GM19023 (cell line): ENCODE measurements at regions not wholly inside any gene's neighbourhood (a gene's known extent, or its start where the extent isn't known, plus 50 kb on each side); places are given as distances from the start of the nearest gene placed in this dataset.
"Not testable (repeated sequence)": the region's sequence is repeated elsewhere in the genome, so short reads cannot be mapped to it uniquely, and the experiment has no call there.

Experiments
- ATAC-seq: cut with Tn5 transposase; IDR thresholded peaks from one replicate; pipeline ENCODE4 v1.9.1; 2021; ENCODE audit warnings: mild to moderate bottlenecking, moderate library complexity; ENCODE audit not compliant: unreplicated experiment

GRCh38 chr18:12179029-12179428 lies 75.1 kb upstream of the CIDEA start:
- not testable (repeated sequence) for ATAC-seq

- ATAC-seq, result not testable (repeated sequence)
Measured at GRCh38 chr18:12179697-12180577, 74.2 kb upstream of the CIDEA start.

- not testable (repeated sequence) for ATAC-seq
Measured at GRCh38 chr18:12198797-12199196, 55.4 kb upstream of the CIDEA start.

- ATAC-seq, result peak; percentile 97
Measured at GRCh38 chr18:12200186-12200585, 54.0 kb upstream of the CIDEA start.
